ENCODE measurements at regions not wholly inside any gene's neighbourhood (a gene's known extent, or its start where the extent isn't known, plus 50 kb on each side); places are given as distances from the start of the nearest gene placed in this dataset.

DNA sequence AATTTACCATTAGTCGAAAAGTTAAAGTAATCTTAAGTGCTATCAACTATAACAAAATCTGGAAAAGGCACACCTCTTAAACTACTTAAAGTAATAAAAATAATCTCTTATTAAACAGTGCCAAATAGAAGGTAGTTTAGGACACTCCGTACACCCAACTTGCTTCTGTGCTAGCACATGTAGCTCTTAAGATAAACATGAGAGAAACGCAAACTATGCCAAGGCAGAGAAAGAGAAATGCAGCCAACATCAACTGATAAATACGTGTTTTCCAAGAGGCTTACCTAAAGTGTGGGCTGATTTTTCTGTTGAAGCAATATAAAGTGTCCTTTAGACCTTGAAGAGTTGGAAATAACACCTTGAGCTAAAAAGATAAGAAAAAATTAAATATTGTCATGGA lies 480.6 kb upstream of the DAB2 start:
- H3K9ac ChIP-seq (ENCODE audit: low read length) = no peak overlapping the region
- H3K27me3 ChIP-seq (ENCODE audit: control insufficient read depth, insufficient read depth, low read length) = no peaks in the 10 kb centered on the region
- H3K27ac ChIP-seq (ENCODE audit: low read length) = no peak overlapping the region
- no peaks in the 10 kb centered on the region for H3K36me3 ChIP-seq (ENCODE audit: control insufficient read depth, low read depth, low read length)
- peaks cover 4% of the 10 kb centered on the region for H3K9me3 ChIP-seq (ENCODE audit: control insufficient read depth, low read depth, low read length)
- H3K4me3 ChIP-seq (ENCODE audit: low read length) = no peak overlapping the region
- H3K4me1 ChIP-seq (ENCODE audit: control insufficient read depth, low read depth, low read length) = no peaks in the 10 kb centered on the region

DNA sequence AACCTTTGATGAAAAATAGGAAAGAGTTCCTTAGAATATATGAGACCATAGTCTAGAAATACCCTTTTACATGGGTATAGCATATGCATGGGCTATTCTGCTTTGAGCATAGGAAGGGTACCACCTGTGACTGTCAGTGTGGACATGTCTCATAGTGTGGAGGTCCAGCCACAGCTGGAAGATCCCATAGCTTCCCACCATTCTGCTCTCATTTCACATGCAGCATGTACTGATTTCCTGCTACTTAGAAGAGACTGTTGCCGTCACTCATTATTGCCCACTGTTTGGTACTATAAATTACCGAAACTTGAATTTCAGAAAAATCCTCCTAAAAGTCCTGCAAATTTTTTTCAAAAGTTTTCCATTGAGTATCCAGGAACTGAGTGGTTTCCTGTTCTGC lies 477.8 kb upstream of the DAB2 start:
- H3K36me3 ChIP-seq (ENCODE audit: control insufficient read depth, low read depth, low read length) = no peaks in the 10 kb centered on the region
- H3K9me3 ChIP-seq (ENCODE audit: control insufficient read depth, low read depth, low read length) = peaks cover 4% of the 10 kb centered on the region
- H3K4me1 ChIP-seq (ENCODE audit: control insufficient read depth, low read depth, low read length) = no peaks in the 10 kb centered on the region
- H3K9ac ChIP-seq (ENCODE audit: low read length) = no peak overlapping the region
- H3K27me3 ChIP-seq (ENCODE audit: control insufficient read depth, insufficient read depth, low read length) = no peaks in the 10 kb centered on the region
- no peak overlapping the region for H3K27ac ChIP-seq (ENCODE audit: low read length)
- no peak overlapping the region for H3K4me3 ChIP-seq (ENCODE audit: low read length)

DNA sequence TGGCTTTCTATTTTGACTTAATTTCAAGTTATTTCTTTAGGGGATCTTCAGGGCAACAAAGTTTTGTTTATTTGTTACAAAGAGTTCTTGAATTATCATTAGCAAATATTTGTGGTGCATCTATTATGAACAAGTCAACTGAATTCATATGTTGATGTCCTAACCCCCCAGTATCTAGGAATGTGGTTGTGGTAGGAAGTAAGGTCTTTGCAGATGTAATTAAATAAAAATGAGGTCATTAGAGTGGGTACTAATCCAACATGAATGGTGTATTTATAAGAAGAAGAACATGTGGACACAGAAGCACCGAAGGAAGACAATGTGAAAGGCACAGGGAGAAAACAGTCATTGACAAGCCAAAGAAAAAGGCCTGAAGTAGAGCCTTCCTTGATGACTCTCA lies 474.0 kb upstream of the DAB2 start:
- Histone ChIP-seq H3K9ac (ENCODE audit: low read length) (no peak overlapping the region), H3K9me3 (ENCODE audit: control insufficient read depth, low read depth, low read length) (no peaks in the 10 kb centered on the region), H3K36me3 (ENCODE audit: control insufficient read depth, low read depth, low read length) (no peaks in the 10 kb centered on the region), H3K27ac (ENCODE audit: low read length) (no peak overlapping the region), H3K27me3 (ENCODE audit: control insufficient read depth, insufficient read depth, low read length) (no peaks in the 10 kb centered on the region), H3K4me3 (ENCODE audit: low read length) (no peak overlapping the region), H3K4me1 (ENCODE audit: control insufficient read depth, low read depth, low read length) (no peaks in the 10 kb centered on the region)

- Histone ChIP-seq H3K27me3 (ENCODE audit: control insufficient read depth, insufficient read depth, low read length) (no peaks in the 10 kb centered on the region), H3K9me3 (ENCODE audit: control insufficient read depth, low read depth, low read length) (no peaks in the 10 kb centered on the region), H3K4me1 (ENCODE audit: control insufficient read depth, low read depth, low read length) (no peaks in the 10 kb centered on the region), H3K27ac (ENCODE audit: low read length) (no peak overlapping the region), H3K9ac (ENCODE audit: low read length) (no peak overlapping the region), H3K36me3 (ENCODE audit: control insufficient read depth, low read depth, low read length) (no peaks in the 10 kb centered on the region), H3K4me3 (ENCODE audit: low read length) (no peak overlapping the region)
Measured at GRCh38 chr5:39896706-39897105, 471.9 kb upstream of the DAB2 start.

DNA sequence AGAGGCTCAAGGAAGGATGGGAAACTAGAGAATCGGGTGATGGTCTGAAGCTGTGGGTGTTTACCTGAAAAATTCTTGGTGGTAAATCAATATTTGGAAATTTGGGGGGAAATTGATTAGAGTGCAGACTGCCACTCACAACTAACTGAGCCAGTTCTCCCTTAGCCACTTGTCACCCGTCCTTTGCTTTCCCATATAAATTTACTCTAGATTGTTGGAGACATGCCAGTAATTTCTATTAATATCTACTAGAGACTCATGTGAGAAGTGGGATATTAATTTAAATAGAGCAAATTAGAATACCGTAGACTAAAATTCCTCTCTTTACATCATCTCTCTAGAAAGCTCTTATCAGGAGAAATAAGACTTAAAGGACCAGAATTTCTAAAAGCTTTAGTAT lies 471.3 kb upstream of the DAB2 start:
- Histone ChIP-seq H3K4me1 (ENCODE audit: control insufficient read depth, low read depth, low read length) (no peaks in the 10 kb centered on the region), H3K9me3 (ENCODE audit: control insufficient read depth, low read depth, low read length) (no peaks in the 10 kb centered on the region), H3K4me3 (ENCODE audit: low read length) (no peak overlapping the region)

DNA sequence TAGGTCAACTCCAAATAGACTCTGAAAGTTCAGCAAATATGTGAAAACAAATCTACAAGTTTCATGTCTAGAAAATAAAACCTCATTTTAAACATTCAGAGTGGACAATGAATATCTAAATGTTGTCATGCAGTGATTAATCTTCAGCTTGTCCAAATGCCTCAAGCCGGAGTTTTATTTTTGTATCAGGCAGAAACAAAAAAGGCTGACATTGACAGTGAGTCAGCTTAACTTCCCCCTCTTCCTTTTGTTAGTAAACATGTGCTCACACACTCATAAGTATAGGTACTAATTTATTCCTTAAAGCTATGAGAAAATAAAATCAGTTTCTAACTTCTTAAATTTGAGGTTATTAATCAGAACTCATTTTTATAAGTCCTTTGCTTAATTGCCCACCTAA lies 467.9 kb upstream of the DAB2 start:
- Histone ChIP-seq H3K36me3 (ENCODE audit: control insufficient read depth, low read depth, low read length) (no peaks in the 10 kb centered on the region), H3K4me1 (ENCODE audit: control insufficient read depth, low read depth, low read length) (no peaks in the 10 kb centered on the region), H3K9me3 (ENCODE audit: control insufficient read depth, low read depth, low read length) (no peaks in the 10 kb centered on the region), H3K9ac (ENCODE audit: low read length) (no peak overlapping the region), H3K4me3 (ENCODE audit: low read length) (no peak overlapping the region), H3K27me3 (ENCODE audit: control insufficient read depth, insufficient read depth, low read length) (no peaks in the 10 kb centered on the region), H3K27ac (ENCODE audit: low read length) (no peak overlapping the region)

More for the DNA sequence above, 471.3 kb upstream of the DAB2 start:
- no peaks in the 10 kb centered on the region for H3K36me3 ChIP-seq (ENCODE audit: control insufficient read depth, low read depth, low read length)
- H3K9ac ChIP-seq (ENCODE audit: low read length) = no peak overlapping the region
- H3K27ac ChIP-seq (ENCODE audit: low read length) = no peak overlapping the region
- H3K27me3 ChIP-seq (ENCODE audit: control insufficient read depth, insufficient read depth, low read length) = no peaks in the 10 kb centered on the region

- Histone ChIP-seq H3K4me3 (ENCODE audit: low read length) (no peak overlapping the region), H3K4me1 (ENCODE audit: control insufficient read depth, low read depth, low read length) (no peaks in the 10 kb centered on the region), H3K27me3 (ENCODE audit: control insufficient read depth, insufficient read depth, low read length) (no peaks in the 10 kb centered on the region), H3K27ac (ENCODE audit: low read length) (no peak overlapping the region), H3K36me3 (ENCODE audit: control insufficient read depth, low read depth, low read length) (no peaks in the 10 kb centered on the region), H3K9me3 (ENCODE audit: control insufficient read depth, low read depth, low read length) (no peaks in the 10 kb centered on the region), H3K9ac (ENCODE audit: low read length) (no peak overlapping the region)
Measured at GRCh38 chr5:39891376-39891775, 466.6 kb upstream of the DAB2 start.

DNA sequence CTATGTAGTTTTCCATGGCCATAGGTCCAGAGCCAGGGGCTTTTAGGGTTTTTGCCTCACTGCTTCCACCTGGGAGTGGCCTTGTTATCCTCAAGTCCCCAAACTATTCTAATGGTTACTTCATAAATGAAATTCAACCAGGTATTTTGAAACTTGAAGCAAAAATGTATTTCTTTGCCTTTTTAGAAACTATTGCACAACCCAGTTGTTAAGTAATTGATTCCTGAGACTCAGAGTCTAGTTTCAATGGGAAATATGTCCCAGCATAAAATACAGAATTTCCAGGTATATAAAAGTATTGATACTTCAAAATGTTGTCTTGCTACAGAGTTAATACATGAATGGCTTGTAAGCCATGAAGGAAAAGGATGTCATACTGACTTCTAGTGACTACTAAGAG lies 456.2 kb upstream of the DAB2 start:
- no peaks in the 10 kb centered on the region for H3K9me3 ChIP-seq (ENCODE audit: control insufficient read depth, low read depth, low read length)
- no peak overlapping the region for H3K4me3 ChIP-seq (ENCODE audit: low read length)
- no peak overlapping the region for H3K9ac ChIP-seq (ENCODE audit: low read length)
- H3K36me3 ChIP-seq (ENCODE audit: control insufficient read depth, low read depth, low read length) = no peaks in the 10 kb centered on the region
- H3K4me1 ChIP-seq (ENCODE audit: control insufficient read depth, low read depth, low read length) = no peaks in the 10 kb centered on the region
- H3K27ac ChIP-seq (ENCODE audit: low read length) = no peak overlapping the region
- no peaks in the 10 kb centered on the region for H3K27me3 ChIP-seq (ENCODE audit: control insufficient read depth, insufficient read depth, low read length)

GRCh38 chr5:39877479-39877878 lies 452.7 kb upstream of the DAB2 start:
- no peak overlapping the region for H3K4me3 ChIP-seq (ENCODE audit: low read length)
- H3K9ac ChIP-seq (ENCODE audit: low read length) = no peak overlapping the region
- H3K27ac ChIP-seq (ENCODE audit: low read length) = no peak overlapping the region
- no peaks in the 10 kb centered on the region for H3K9me3 ChIP-seq (ENCODE audit: control insufficient read depth, low read depth, low read length)
- H3K36me3 ChIP-seq (ENCODE audit: control insufficient read depth, low read depth, low read length) = no peaks in the 10 kb centered on the region
- no peaks in the 10 kb centered on the region for H3K27me3 ChIP-seq (ENCODE audit: control insufficient read depth, insufficient read depth, low read length)
- no peaks in the 10 kb centered on the region for H3K4me1 ChIP-seq (ENCODE audit: control insufficient read depth, low read depth, low read length)

DNA sequence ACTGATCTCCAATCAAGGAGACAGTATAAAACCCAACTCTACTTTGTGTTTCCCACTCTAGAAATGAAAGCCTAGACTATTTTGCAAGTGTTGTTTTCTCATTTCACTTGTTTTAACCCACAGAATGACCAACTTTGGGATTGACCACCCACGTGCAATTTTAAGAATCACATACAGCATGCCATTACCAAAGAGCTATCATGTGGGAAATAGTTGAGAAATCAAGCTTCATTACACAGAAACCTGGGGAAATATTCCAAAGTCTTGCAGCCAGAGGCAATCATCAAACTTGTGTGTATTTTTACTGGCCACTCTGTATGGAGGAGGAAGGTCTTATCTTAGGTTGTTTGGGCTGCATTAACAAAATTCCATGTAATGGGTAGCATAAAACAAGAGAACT lies 451.4 kb upstream of the DAB2 start:
- no peaks in the 10 kb centered on the region for H3K27me3 ChIP-seq (ENCODE audit: control insufficient read depth, insufficient read depth, low read length)
- no peak overlapping the region for H3K9ac ChIP-seq (ENCODE audit: low read length)
- H3K9me3 ChIP-seq (ENCODE audit: control insufficient read depth, low read depth, low read length) = no peaks in the 10 kb centered on the region
- no peaks in the 10 kb centered on the region for H3K36me3 ChIP-seq (ENCODE audit: control insufficient read depth, low read depth, low read length)
- H3K27ac ChIP-seq (ENCODE audit: low read length) = no peak overlapping the region
- no peaks in the 10 kb centered on the region for H3K4me1 ChIP-seq (ENCODE audit: control insufficient read depth, low read depth, low read length)
- no peak overlapping the region for H3K4me3 ChIP-seq (ENCODE audit: low read length)

DNA sequence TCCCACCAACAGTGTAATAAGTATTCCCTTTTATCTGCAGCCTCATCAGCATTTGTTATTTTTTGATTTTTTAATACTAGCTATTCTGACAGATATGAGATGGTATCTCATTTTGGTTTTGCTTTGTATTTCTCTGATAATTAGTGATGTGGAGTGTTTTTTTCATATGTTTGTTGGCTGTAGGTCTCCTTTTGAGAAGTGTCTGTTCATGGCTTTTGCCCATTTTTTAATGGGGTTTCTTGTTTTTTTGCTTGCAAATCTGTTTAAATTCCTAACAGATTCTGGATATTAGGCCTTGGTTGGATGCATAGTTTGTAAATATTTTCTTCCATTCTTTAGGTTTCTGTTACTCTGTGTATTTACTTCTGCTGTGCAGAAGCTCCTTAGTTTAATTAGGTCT lies 445.4 kb upstream of the DAB2 start:
- Histone ChIP-seq H3K27me3 (ENCODE audit: control insufficient read depth, insufficient read depth, low read length) (no peaks in the 10 kb centered on the region), H3K4me1 (ENCODE audit: control insufficient read depth, low read depth, low read length) (no peaks in the 10 kb centered on the region), H3K4me3 (ENCODE audit: low read length) (no peak overlapping the region), H3K9me3 (ENCODE audit: control insufficient read depth, low read depth, low read length) (peaks cover 10% of the 10 kb centered on the region), H3K36me3 (ENCODE audit: control insufficient read depth, low read depth, low read length) (no peaks in the 10 kb centered on the region), H3K27ac (ENCODE audit: low read length) (no peak overlapping the region), H3K9ac (ENCODE audit: low read length) (no peak overlapping the region)

DNA sequence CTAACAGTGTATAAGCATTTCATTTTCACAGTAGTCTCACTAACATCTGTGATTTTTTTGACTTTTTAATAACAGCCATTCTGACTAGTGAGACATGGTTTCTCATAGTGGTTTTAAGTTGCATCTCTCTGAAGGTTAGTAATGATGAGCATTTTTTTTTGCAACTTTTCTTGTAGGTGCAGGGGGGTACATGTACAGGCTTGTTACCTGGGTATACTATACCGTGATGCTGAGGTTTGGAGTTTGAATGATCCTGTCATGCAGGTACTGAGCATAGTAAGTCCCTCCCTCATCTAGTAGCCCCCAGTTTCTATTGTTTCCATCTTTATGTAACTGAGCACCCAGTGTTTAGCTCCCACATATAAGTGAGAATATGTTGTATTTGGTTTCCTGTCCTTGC lies 444.6 kb upstream of the DAB2 start:
- H3K4me1 ChIP-seq (ENCODE audit: control insufficient read depth, low read depth, low read length) = no peaks in the 10 kb centered on the region
- H3K9ac ChIP-seq (ENCODE audit: low read length) = no peak overlapping the region
- H3K27me3 ChIP-seq (ENCODE audit: control insufficient read depth, insufficient read depth, low read length) = no peaks in the 10 kb centered on the region
- no peak overlapping the region for H3K27ac ChIP-seq (ENCODE audit: low read length)
- H3K4me3 ChIP-seq (ENCODE audit: low read length) = no peak overlapping the region
- H3K36me3 ChIP-seq (ENCODE audit: control insufficient read depth, low read depth, low read length) = no peaks in the 10 kb centered on the region
- H3K9me3 ChIP-seq (ENCODE audit: control insufficient read depth, low read depth, low read length) = peaks cover 10% of the 10 kb centered on the region

Data from iPS-18a (cell line).